ENCODE measurements at regions not wholly inside any gene's neighbourhood (a gene's known extent, or its start where the extent isn't known, plus 50 kb on each side); places are given as distances from the start of the nearest gene placed in this dataset.

DNA sequence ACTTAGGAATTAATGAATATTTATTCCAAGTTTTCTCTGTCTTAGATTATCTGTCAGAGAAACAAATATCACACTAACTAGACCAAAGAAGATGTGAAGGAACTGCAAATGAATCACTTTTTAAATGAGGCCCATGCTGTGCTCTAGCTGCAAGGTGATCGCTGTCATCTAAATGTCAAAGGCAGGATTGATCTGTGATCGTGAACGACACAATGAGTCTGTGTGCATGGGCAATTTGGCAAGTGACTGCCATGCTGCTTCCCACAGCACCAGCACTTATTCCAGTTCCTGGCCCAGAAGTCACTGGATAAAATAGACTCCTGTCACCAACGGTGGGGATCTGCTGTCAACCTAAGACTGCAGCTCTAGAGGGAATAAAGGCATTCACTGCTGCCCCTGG lies 141.2 kb downstream of the TRIM36 start (continued):
- TF ChIP-seq POLR2AphosphoS5 (IDR thresholded peaks at IDR 0.05; ENCODE audit: low read depth, low read length) (no peak), RNF2 (IDR thresholded peaks at IDR 0.05; ENCODE audit: borderline replicate concordance, low read depth, low read length, missing control alignments, poor library complexity, severe bottlenecking) (no peak), HDAC6 (IDR thresholded peaks at IDR 0.05; ENCODE audit: low read depth, low read length) (no peak), EP300 (IDR thresholded peaks at IDR 0.05; ENCODE audit: borderline replicate concordance in 1 of 2, low read depth in 2 of 2, low read length in 2 of 2) (no peak)

Data from H1 (cell line).